GM21515 (cell line): ENCODE measurements at regions not wholly inside any gene's neighbourhood (a gene's known extent, or its start where the extent isn't known, plus 50 kb on each side); places are given as distances from the start of the nearest gene placed in this dataset.
"Not testable (repeated sequence)": the region's sequence is repeated elsewhere in the genome, so short reads cannot be mapped to it uniquely, and the experiment has no call there.

Experiments used
- ATAC-seq: cut with Tn5 transposase; IDR thresholded peaks from one replicate; pipeline ENCODE4 v1.9.1; 2021; ENCODE audit not compliant: unreplicated experiment

GRCh38 chr2:181737302-181737701 is 57.0 kb upstream of the NEUROD1 start:
- not testable (repeated sequence) for ATAC-seq

- ATAC-seq, result no peak
Measured at GRCh38 chr2:181738074-181738473, 57.8 kb upstream of the NEUROD1 start.

GRCh38 chr2:181738563-181738962 is 58.2 kb upstream of the NEUROD1 start:
- ATAC-seq, result no peak

- ATAC-seq, result no peak
Measured at GRCh38 chr2:181741756-181742155, 61.4 kb upstream of the NEUROD1 start.

GRCh38 chr2:181742361-181742760 is 62.0 kb upstream of the NEUROD1 start:
- ATAC-seq, result no peak

GRCh38 chr2:181742922-181743722 is 62.8 kb upstream of the NEUROD1 start:
- peak; percentile 61 for ATAC-seq

GRCh38 chr2:181743723-181744031 is 63.4 kb upstream of the NEUROD1 start:
- ATAC-seq, result no peak

GRCh38 chr2:181745796-181746540 is 65.7 kb upstream of the NEUROD1 start:
- no peak for ATAC-seq

GRCh38 chr2:181746844-181747243 is 66.5 kb upstream of the NEUROD1 start:
- no peak for ATAC-seq

- no peak for ATAC-seq
Measured at GRCh38 chr2:181750305-181750704, 70.0 kb upstream of the NEUROD1 start.

- ATAC-seq, result no peak
Measured at GRCh38 chr2:181751266-181752030, 71.1 kb upstream of the NEUROD1 start.

GRCh38 chr2:181752301-181752700 is 72.0 kb upstream of the NEUROD1 start:
- no peak for ATAC-seq

GRCh38 chr2:181753686-181754085 is 73.4 kb upstream of the NEUROD1 start:
- no peak for ATAC-seq

GRCh38 chr2:181754105-181754504 is 73.8 kb upstream of the NEUROD1 start:
- no peak for ATAC-seq

- no peak for ATAC-seq
Measured at GRCh38 chr2:181755181-181755580, 74.9 kb upstream of the NEUROD1 start.

- ATAC-seq, result no peak
Measured at GRCh38 chr2:181760521-181760920, 80.2 kb upstream of the NEUROD1 start.

- no peak for ATAC-seq
Measured at GRCh38 chr2:181761175-181761574, 80.9 kb upstream of the NEUROD1 start.

- no peak for ATAC-seq
Measured at GRCh38 chr2:181762000-181762399, 81.7 kb upstream of the NEUROD1 start.

GRCh38 chr2:181762848-181763247 is 82.5 kb upstream of the NEUROD1 start:
- ATAC-seq, result no peak

GRCh38 chr2:181763423-181763822 is 83.1 kb upstream of the NEUROD1 start:
- no peak for ATAC-seq

- no peak for ATAC-seq
Measured at GRCh38 chr2:181764095-181764963, 84.0 kb upstream of the NEUROD1 start.
